H1 (cell line): ENCODE measurements at regions not wholly inside any gene's neighbourhood (a gene's known extent, or its start where the extent isn't known, plus 50 kb on each side); places are given as distances from the start of the nearest gene placed in this dataset.

Experiments used
- EP300 ChIP-seq, 2 experiments: IDR thresholded peaks; 1 replicate in 1 of 2; 2 replicates in 1 of 2; pipeline ENCODE4 v1.6.1; 2011 to 2012; ENCODE audit warnings: low read depth in 2 of 2, low read length in 2 of 2, mild to moderate bottlenecking in 2 of 2, borderline replicate concordance in 1 of 2, inconsistent platforms in 1 of 2, moderate library complexity in 1 of 2
- HDAC2 ChIP-seq, 2 experiments: fragments of 300-600 bp in 1 of 2; sonication (generic) in 1 of 2; IDR thresholded peaks; 2 replicates each; pipeline ENCODE4 v1.6.1; 2011 to 2012; ENCODE audit warnings: low read depth in 2 of 2, low read length in 2 of 2, mild to moderate bottlenecking in 2 of 2, moderate library complexity in 2 of 2, borderline replicate concordance in 1 of 2, inconsistent platforms in 1 of 2

DNA sequence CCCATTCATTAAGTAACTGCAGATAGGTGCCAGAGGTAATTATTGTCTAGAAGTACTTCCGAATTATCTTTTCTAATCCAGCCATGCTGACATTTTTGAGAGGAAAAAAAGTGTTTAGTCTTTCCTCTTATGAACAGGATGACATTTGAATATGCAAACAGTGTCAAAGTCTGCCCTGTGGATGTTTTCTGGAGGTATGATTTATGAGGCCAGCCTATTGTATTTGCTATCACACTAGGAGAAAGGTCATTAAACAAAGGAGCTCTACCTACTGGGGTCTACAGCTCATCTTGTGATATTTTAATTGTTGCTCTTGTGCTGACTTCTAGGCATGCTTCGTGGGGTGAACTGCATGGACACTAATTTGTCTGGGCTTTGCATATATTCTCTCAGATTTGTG is 559.7 kb upstream of the CAMK1G start (continued):
- no peak for TF ChIP-seq HDAC2 (IDR thresholded peaks at IDR 0.05; ENCODE audit: borderline replicate concordance in 1 of 2, low read depth in 2 of 2, low read length in 2 of 2)
- TF ChIP-seq EP300 (IDR thresholded peaks at IDR 0.05; ENCODE audit: borderline replicate concordance in 1 of 2, low read depth in 2 of 2, low read length in 2 of 2): no peak
